HCT116 (cell line): ENCODE measurements at regions not wholly inside any gene's neighbourhood (a gene's known extent, or its start where the extent isn't known, plus 50 kb on each side); places are given as distances from the start of the nearest gene placed in this dataset.

ENCODE experiments used
- ATF3 ChIP-seq: IDR thresholded peaks from 2 replicates; pipeline ENCODE4 v1.6.1; 2012
- CBX3 ChIP-seq: IDR thresholded peaks from 2 replicates; pipeline ENCODE4 v1.6.1; 2012; ENCODE audit warnings: low read depth
- CEBPB ChIP-seq: IDR thresholded peaks from 2 replicates; pipeline ENCODE4 v1.6.1; 2012; ENCODE audit warnings: low read depth
- EZH2 ChIP-seq: fragments of 200-600 bp; sonication (generic); IDR thresholded peaks from 2 replicates; pipeline ENCODE4 v1.6.1; 2017; ENCODE audit warnings: antibody characterized with exemption, mixed run types
- EZH2phosphoT487 ChIP-seq: fragments of 200-600 bp; IDR thresholded peaks from 2 replicates; pipeline ENCODE4 v1.6.1; 2018; ENCODE audit warnings: antibody characterized with exemption, borderline replicate concordance
- POLR2A ChIP-seq: IDR thresholded peaks from 2 replicates; pipeline ENCODE4 v1.7.0; 2011; ENCODE audit warnings: borderline replicate concordance; ENCODE audit not compliant: insufficient read depth, insufficient read length; ENCODE audit errors: extremely low read depth
- POLR2AphosphoS5 ChIP-seq: IDR thresholded peaks from 2 replicates; pipeline ENCODE4 v1.6.1; 2011; ENCODE audit warnings: mild to moderate bottlenecking, low read depth, low read length, moderate library complexity
- RAD21 ChIP-seq: IDR thresholded peaks from 2 replicates; pipeline ENCODE4 v1.6.1; 2012; ENCODE audit warnings: low read depth, mild to moderate bottlenecking
- REST ChIP-seq: IDR thresholded peaks from 2 replicates; pipeline ENCODE4 v1.6.1; 2012; ENCODE audit warnings: low read depth
- YY1 ChIP-seq: IDR thresholded peaks from 2 replicates; pipeline ENCODE4 v1.6.1; 2011; ENCODE audit warnings: low read length, low read depth, moderate library complexity, mild to moderate bottlenecking; ENCODE audit not compliant: insufficient replicate concordance; ENCODE audit errors: extremely low read depth
- TF ChIP-seq, protein P1 (sequence below), 3 experiments: fragments of 200-600 bp in 1 of 3; sonication (generic) in 1 of 3; IDR thresholded peaks in 2 of 3; conservative IDR thresholded peaks in 1 of 3; 2 replicates each; pipeline ENCODE4 v1.5.1; 2012 to 2017; ENCODE audit warnings: low read depth in 2 of 3, low read length in 2 of 3, antibody characterized with exemption in 1 of 3, borderline replicate concordance in 1 of 3, control low read depth in 1 of 3, mild to moderate bottlenecking in 1 of 3, mixed read lengths in 1 of 3, mixed run types in 1 of 3, moderate library complexity in 1 of 3; ENCODE audit not compliant: insufficient read depth in 1 of 3
- TF ChIP-seq, protein P2 (sequence below): IDR thresholded peaks from 2 replicates; pipeline ENCODE4 v1.6.1; 2011; ENCODE audit warnings: mild to moderate bottlenecking, low read length, moderate library complexity; ENCODE audit not compliant: insufficient replicate concordance; ENCODE audit errors: extremely low read depth
- TF ChIP-seq, protein P3 (sequence below): IDR thresholded peaks from 2 replicates; pipeline ENCODE4 v1.6.1; 2012

GRCh38 chr4:17066236-17066635 is 167.8 kb upstream of the LDB2 start:
- no peak for TF ChIP-seq POLR2A
- TF ChIP-seq, protein P1, sequence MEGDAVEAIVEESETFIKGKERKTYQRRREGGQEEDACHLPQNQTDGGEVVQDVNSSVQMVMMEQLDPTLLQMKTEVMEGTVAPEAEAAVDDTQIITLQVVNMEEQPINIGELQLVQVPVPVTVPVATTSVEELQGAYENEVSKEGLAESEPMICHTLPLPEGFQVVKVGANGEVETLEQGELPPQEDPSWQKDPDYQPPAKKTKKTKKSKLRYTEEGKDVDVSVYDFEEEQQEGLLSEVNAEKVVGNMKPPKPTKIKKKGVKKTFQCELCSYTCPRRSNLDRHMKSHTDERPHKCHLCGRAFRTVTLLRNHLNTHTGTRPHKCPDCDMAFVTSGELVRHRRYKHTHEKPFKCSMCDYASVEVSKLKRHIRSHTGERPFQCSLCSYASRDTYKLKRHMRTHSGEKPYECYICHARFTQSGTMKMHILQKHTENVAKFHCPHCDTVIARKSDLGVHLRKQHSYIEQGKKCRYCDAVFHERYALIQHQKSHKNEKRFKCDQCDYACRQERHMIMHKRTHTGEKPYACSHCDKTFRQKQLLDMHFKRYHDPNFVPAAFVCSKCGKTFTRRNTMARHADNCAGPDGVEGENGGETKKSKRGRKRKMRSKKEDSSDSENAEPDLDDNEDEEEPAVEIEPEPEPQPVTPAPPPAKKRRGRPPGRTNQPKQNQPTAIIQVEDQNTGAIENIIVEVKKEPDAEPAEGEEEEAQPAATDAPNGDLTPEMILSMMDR (IDR thresholded peaks at IDR 0.05 in 2 of 3, conservative IDR thresholded peaks at IDR 0.05 in 1 of 3; ENCODE audit: borderline replicate concordance in 1 of 3, insufficient read depth in 1 of 3, low read depth in 2 of 3, low read length in 2 of 3) = no peak
- no peak for TF ChIP-seq RAD21
- TF ChIP-seq REST = no peak
- no peak for TF ChIP-seq EZH2
- TF ChIP-seq CEBPB = no peak
- TF ChIP-seq, protein P2, sequence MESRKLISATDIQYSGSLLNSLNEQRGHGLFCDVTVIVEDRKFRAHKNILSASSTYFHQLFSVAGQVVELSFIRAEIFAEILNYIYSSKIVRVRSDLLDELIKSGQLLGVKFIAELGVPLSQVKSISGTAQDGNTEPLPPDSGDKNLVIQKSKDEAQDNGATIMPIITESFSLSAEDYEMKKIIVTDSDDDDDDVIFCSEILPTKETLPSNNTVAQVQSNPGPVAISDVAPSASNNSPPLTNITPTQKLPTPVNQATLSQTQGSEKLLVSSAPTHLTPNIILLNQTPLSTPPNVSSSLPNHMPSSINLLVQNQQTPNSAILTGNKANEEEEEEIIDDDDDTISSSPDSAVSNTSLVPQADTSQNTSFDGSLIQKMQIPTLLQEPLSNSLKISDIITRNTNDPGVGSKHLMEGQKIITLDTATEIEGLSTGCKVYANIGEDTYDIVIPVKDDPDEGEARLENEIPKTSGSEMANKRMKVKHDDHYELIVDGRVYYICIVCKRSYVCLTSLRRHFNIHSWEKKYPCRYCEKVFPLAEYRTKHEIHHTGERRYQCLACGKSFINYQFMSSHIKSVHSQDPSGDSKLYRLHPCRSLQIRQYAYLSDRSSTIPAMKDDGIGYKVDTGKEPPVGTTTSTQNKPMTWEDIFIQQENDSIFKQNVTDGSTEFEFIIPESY = no peak
- no peak for TF ChIP-seq POLR2AphosphoS5
- TF ChIP-seq, protein P3, sequence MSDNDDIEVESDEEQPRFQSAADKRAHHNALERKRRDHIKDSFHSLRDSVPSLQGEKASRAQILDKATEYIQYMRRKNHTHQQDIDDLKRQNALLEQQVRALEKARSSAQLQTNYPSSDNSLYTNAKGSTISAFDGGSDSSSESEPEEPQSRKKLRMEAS = no peak
- TF ChIP-seq EZH2phosphoT487 = no peak
- TF ChIP-seq YY1 = no peak
- TF ChIP-seq ATF3 = no peak
- TF ChIP-seq CBX3 = no peak
